ENCODE measurements at regions not wholly inside any gene's neighbourhood (a gene's known extent, or its start where the extent isn't known, plus 50 kb on each side); places are given as distances from the start of the nearest gene placed in this dataset.

DNA sequence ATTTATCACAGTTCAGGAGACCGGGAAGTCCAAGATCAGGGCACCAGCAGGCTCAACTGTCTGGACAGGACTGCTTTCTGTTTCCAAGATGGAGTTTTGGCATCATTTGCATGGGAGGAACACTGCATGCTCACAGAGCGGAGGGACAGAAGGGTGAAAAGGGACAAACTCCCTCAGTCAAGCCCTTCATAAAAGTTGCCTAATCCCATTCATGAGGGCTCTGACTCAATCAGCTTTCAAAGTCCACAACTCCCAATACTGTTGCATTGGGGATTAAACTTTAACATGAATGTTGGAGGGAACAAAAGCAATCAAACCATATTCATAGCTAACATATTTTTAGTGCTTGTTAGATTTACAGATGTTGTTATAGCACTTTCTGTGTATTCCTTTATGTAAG lies 158.9 kb upstream of the MAD2L1 start:
- H3K27me3 ChIP-seq = no peaks in the 10 kb centered on the region
- WGBS, 2 donors = 65 to 73% methylated on average over 2 of the region's 2 CpGs
- no peaks in the 10 kb centered on the region for H3K36me3 ChIP-seq
- TF ChIP-seq EP300 (IDR thresholded peaks at IDR 0.05) (no peak), POLR2A (IDR thresholded peaks at IDR 0.05) (no peak)
- TF ChIP-seq, protein P1, sequence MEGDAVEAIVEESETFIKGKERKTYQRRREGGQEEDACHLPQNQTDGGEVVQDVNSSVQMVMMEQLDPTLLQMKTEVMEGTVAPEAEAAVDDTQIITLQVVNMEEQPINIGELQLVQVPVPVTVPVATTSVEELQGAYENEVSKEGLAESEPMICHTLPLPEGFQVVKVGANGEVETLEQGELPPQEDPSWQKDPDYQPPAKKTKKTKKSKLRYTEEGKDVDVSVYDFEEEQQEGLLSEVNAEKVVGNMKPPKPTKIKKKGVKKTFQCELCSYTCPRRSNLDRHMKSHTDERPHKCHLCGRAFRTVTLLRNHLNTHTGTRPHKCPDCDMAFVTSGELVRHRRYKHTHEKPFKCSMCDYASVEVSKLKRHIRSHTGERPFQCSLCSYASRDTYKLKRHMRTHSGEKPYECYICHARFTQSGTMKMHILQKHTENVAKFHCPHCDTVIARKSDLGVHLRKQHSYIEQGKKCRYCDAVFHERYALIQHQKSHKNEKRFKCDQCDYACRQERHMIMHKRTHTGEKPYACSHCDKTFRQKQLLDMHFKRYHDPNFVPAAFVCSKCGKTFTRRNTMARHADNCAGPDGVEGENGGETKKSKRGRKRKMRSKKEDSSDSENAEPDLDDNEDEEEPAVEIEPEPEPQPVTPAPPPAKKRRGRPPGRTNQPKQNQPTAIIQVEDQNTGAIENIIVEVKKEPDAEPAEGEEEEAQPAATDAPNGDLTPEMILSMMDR (IDR thresholded peaks at IDR 0.05) = no peak
- no peak for DNase-seq (ENCODE audit: low spot score in 2 of 2)
- no peak overlapping the region for H3K4me3 ChIP-seq
- H3K4me1 ChIP-seq = no peaks in the 10 kb centered on the region
- H3K9me3 ChIP-seq = peaks cover 0 to 4% (median 0%) of the 10 kb centered on the region in 4 donors
- H3K27ac ChIP-seq = no peak overlapping the region

GRCh38 chr4:120218981-120219380 lies 152.3 kb upstream of the MAD2L1 start:
- Histone ChIP-seq H3K4me3 (no peak overlapping the region), H3K27ac (no peak overlapping the region), H3K4me1 (no peaks in the 10 kb centered on the region), H3K9me3 (peaks cover 0 to 16% (median 3%) of the 10 kb centered on the region in 4 donors), H3K27me3 (no peaks in the 10 kb centered on the region), H3K36me3 (no peaks in the 10 kb centered on the region)
- TF ChIP-seq POLR2A (IDR thresholded peaks at IDR 0.05) = no peak
- TF ChIP-seq, protein P1 (IDR thresholded peaks at IDR 0.05) = no peak
- no peak for TF ChIP-seq EP300 (IDR thresholded peaks at IDR 0.05)
- DNase-seq (ENCODE audit: low spot score in 2 of 2) = no peak
- 79 to 81% methylated on average over 2 of the region's 2 CpGs for WGBS, 2 donors

DNA sequence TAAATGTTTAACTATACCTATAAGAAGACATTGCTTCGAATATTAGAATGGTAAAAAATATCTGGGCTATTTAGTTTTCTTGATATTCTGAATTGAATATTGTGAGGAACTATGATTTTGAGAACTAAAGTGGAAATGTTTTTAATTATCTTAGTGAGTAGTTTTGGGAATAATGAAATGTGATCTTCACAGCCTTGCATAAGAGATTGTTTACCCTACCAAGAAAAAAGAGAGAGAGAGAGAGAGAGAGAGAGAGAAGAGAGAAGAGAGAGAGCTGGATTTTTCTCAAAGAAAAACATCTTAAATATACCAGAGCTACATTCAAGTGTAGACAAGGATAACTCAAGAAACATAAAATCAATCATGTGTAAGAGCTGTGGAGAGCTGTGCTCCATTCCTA lies 148.7 kb upstream of the MAD2L1 start:
- H3K9me3 ChIP-seq = peaks cover 0 to 13% (median 3%) of the 10 kb centered on the region in 4 donors
- WGBS, 2 donors = 85 to 88% methylated on average over 1 of the region's 1 CpG
- no peak for DNase-seq (ENCODE audit: low spot score in 2 of 2)
- H3K27ac ChIP-seq = no peak overlapping the region
- no peaks in the 10 kb centered on the region for H3K4me1 ChIP-seq
- TF ChIP-seq, protein P1 (IDR thresholded peaks at IDR 0.05) = no peak
- TF ChIP-seq EP300 (IDR thresholded peaks at IDR 0.05) (no peak), POLR2A (IDR thresholded peaks at IDR 0.05) (no peak)
- no peak overlapping the region for H3K4me3 ChIP-seq
- no peaks in the 10 kb centered on the region for H3K36me3 ChIP-seq
- H3K27me3 ChIP-seq = no peaks in the 10 kb centered on the region

DNA sequence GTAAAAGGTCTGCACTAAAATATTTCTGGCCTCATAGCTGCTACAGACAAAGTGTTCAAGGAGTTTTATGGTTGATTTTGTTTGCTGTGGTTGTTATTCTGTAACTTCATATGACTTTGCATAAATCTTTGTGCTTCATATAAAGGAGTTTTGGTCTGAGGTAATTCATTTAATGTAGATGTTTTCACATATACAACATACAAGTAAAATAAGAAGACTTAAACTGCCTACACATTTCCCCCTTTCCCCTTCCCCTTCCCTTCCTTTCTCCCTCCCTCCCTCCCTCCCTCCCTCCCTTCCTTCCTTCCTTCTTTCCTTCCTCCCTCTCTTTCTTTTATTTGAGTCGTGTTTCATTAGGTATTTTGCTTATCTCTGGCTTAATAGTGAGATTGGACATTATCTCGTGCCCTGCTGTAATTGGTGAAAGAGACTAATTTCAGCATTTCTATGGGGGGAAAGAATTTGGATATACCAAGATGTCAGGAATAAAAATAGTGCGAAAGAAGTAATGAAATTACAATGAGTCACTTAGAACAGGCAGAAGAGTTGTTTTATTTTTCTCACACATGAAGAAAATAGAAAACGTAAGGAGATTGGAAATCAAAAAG lies 144.9 kb upstream of the MAD2L1 start:
- TF ChIP-seq EP300 (IDR thresholded peaks at IDR 0.05) (no peak), POLR2A (IDR thresholded peaks at IDR 0.05) (no peak)
- TF ChIP-seq, protein P1 (IDR thresholded peaks at IDR 0.05) = no peak
- no peaks in the 10 kb centered on the region for H3K4me1 ChIP-seq
- H3K27me3 ChIP-seq = no peaks in the 10 kb centered on the region
- 67 to 77% methylated on average over 4 of the region's 4 CpGs for WGBS, 2 donors
- H3K27ac ChIP-seq = no peak overlapping the region
- no peaks in the 10 kb centered on the region for H3K36me3 ChIP-seq
- no peaks in the 10 kb centered on the region for H3K9me3 ChIP-seq
- no peak overlapping the region for H3K4me3 ChIP-seq
- no peak for DNase-seq (ENCODE audit: low spot score in 2 of 2)

- WGBS, 2 donors = 93 to 94% methylated on average over 4 of the region's 4 CpGs
- H3K27me3 ChIP-seq = no peaks in the 10 kb centered on the region
- no peak for TF ChIP-seq POLR2A (IDR thresholded peaks at IDR 0.05)
- TF ChIP-seq, protein P1 (IDR thresholded peaks at IDR 0.05) = no peak
- DNase-seq (ENCODE audit: low spot score in 2 of 2) = no peak
- H3K27ac ChIP-seq = no peak overlapping the region
- no peaks in the 10 kb centered on the region for H3K9me3 ChIP-seq
- no peaks in the 10 kb centered on the region for H3K4me1 ChIP-seq
- no peak overlapping the region for H3K4me3 ChIP-seq
- H3K36me3 ChIP-seq = no peaks in the 10 kb centered on the region
These were observed 143.1 kb upstream of the MAD2L1 start for GRCh38 chr4:120209706-120210105.
